H9 (cell line): ENCODE measurements at regions not wholly inside any gene's neighbourhood (a gene's known extent, or its start where the extent isn't known, plus 50 kb on each side); places are given as distances from the start of the nearest gene placed in this dataset.

Experiments
- DNase-seq: peaks from one replicate; pipeline ENCODE4 v3.0.0-alpha.2; 2017
- H2AFZ ChIP-seq: one replicate; pipeline ENCODE4 v1.6.1; 2013; ENCODE audit warnings: mild to moderate bottlenecking, low read length, control low read depth, moderate library complexity
- H2AK5ac ChIP-seq: 2 replicates; pipeline ENCODE4 v1.6.1; 2013; ENCODE audit warnings: low read length, control low read depth, mixed read lengths; ENCODE audit not compliant: insufficient read length
- H2BK120ac ChIP-seq: one replicate; pipeline ENCODE4 v1.6.1; 2013; ENCODE audit warnings: low read depth, mild to moderate bottlenecking, low read length, control low read depth, inconsistent platforms; ENCODE audit not compliant: poor library complexity, severe bottlenecking
- H2BK12ac ChIP-seq: 2 replicates; pipeline ENCODE4 v1.6.1; 2013; ENCODE audit warnings: low read length, control low read depth, mixed read lengths, low read depth; ENCODE audit not compliant: insufficient read length
- H2BK15ac ChIP-seq: 2 replicates; pipeline ENCODE4 v1.6.1; 2013; ENCODE audit warnings: low read depth, low read length, control low read depth
- H2BK20ac ChIP-seq: one replicate; pipeline ENCODE4 v1.6.1; 2013; ENCODE audit warnings: low read depth, mild to moderate bottlenecking, low read length, control low read depth, inconsistent platforms; ENCODE audit not compliant: poor library complexity, severe bottlenecking
- H2BK5ac ChIP-seq: 2 replicates; pipeline ENCODE4 v1.6.1; 2013; ENCODE audit warnings: low read length, control low read depth, mixed read lengths; ENCODE audit not compliant: insufficient read length
- H3K14ac ChIP-seq: 2 replicates; pipeline ENCODE4 v1.6.1; 2013; ENCODE audit warnings: low read length, control low read depth; ENCODE audit not compliant: insufficient read depth
- H3K18ac ChIP-seq: 2 replicates; pipeline ENCODE4 v1.6.1; 2013; ENCODE audit warnings: low read depth, mild to moderate bottlenecking, mixed read lengths, low read length, control low read depth; ENCODE audit not compliant: insufficient read length
- H3K23ac ChIP-seq: 2 replicates; pipeline ENCODE4 v1.6.1; 2013; ENCODE audit warnings: low read length, control low read depth, mixed read lengths, low read depth; ENCODE audit not compliant: insufficient read length
- H3K23me2 ChIP-seq: 2 replicates; pipeline ENCODE4 v1.6.1; 2013; ENCODE audit warnings: low read depth, mild to moderate bottlenecking, mixed read lengths, low read length, control low read depth; ENCODE audit not compliant: insufficient read length, poor library complexity, severe bottlenecking
- H3K27ac ChIP-seq: 2 replicates; pipeline ENCODE4 v1.5.1; 2013; ENCODE audit warnings: low read length, control low read depth, mixed read lengths, low read depth; ENCODE audit not compliant: insufficient read length
- H3K27me3 ChIP-seq: 2 replicates; pipeline ENCODE4 v1.6.1; 2013; ENCODE audit warnings: low read length, control low read depth, inconsistent platforms; ENCODE audit not compliant: insufficient read depth
- H3K4ac ChIP-seq: 2 replicates; pipeline ENCODE4 v1.6.1; 2013; ENCODE audit warnings: low read depth, mild to moderate bottlenecking, control low read depth, inconsistent platforms, low read length, moderate library complexity
- H3K4me1 ChIP-seq: 2 replicates; pipeline ENCODE4 v1.6.1; 2013; ENCODE audit warnings: low read length, control low read depth, inconsistent platforms; ENCODE audit not compliant: insufficient read depth
- H3K4me2 ChIP-seq: 2 replicates; pipeline ENCODE4 v1.6.1; 2013; ENCODE audit warnings: low read length, control low read depth, mixed read lengths; ENCODE audit not compliant: insufficient read length, insufficient read depth
- H3K56ac ChIP-seq: 2 replicates; pipeline ENCODE4 v1.6.1; 2013; ENCODE audit warnings: low read depth, mild to moderate bottlenecking, mixed read lengths, low read length, control low read depth; ENCODE audit not compliant: insufficient read length
- H3K79me1 ChIP-seq: 2 replicates; pipeline ENCODE4 v1.6.1; 2013; ENCODE audit warnings: low read depth, mild to moderate bottlenecking, moderate library complexity, low read length, control low read depth, inconsistent platforms; ENCODE audit not compliant: insufficient read depth, poor library complexity, severe bottlenecking
- H3K79me2 ChIP-seq: 2 replicates; pipeline ENCODE4 v1.6.1; 2013; ENCODE audit warnings: low read length, control low read depth, inconsistent platforms; ENCODE audit not compliant: insufficient read depth
- H3K9ac ChIP-seq: 2 replicates; pipeline ENCODE4 v1.6.1; 2013; ENCODE audit warnings: low read length, control low read depth, mixed read lengths; ENCODE audit not compliant: insufficient read length; ENCODE audit errors: extremely low read depth
- H3K9me3 ChIP-seq: one replicate; pipeline ENCODE4 v1.6.1; 2013; ENCODE audit warnings: low read depth, low read length, inconsistent platforms; ENCODE audit not compliant: control insufficient read depth
- H3T11ph ChIP-seq: one replicate; pipeline ENCODE4 v1.6.1; 2013; ENCODE audit warnings: mild to moderate bottlenecking, low read length, control low read depth, inconsistent platforms
- H4K20me1 ChIP-seq: one replicate; pipeline ENCODE4 v1.6.1; 2013; ENCODE audit not compliant: control insufficient read depth, insufficient read length, insufficient read depth
- H4K5ac ChIP-seq: 2 replicates; pipeline ENCODE4 v1.6.1; 2013; ENCODE audit warnings: low read depth, mild to moderate bottlenecking, mixed read lengths, low read length, control low read depth; ENCODE audit not compliant: insufficient read length
- H4K8ac ChIP-seq: replicated peaks from 2 replicates; pipeline ENCODE4 v1.6.1; 2013; ENCODE audit warnings: low read length, control low read depth, mixed read lengths, low read depth; ENCODE audit not compliant: insufficient read length
- H4K91ac ChIP-seq: 2 replicates; pipeline ENCODE4 v1.6.1; 2013; ENCODE audit warnings: low read depth, mild to moderate bottlenecking, moderate library complexity, mixed read lengths, low read length, control low read depth; ENCODE audit not compliant: insufficient read length
- H3K27ac Mint-ChIP-seq, 3 experiments: 2 replicates in 2 of 3; 3 replicates in 1 of 3; pipeline ENCODE4 v1.8.0; 2020 to 2021; ENCODE audit warnings: mixed read lengths in 3 of 3, mild to moderate bottlenecking in 1 of 3, moderate library complexity in 1 of 3
- H3K27me3 Mint-ChIP-seq: 2 replicates; pipeline ENCODE4 v1.8.0; 2021; ENCODE audit warnings: low read depth, mild to moderate bottlenecking, moderate library complexity, mixed read lengths
- H3K36me3 Mint-ChIP-seq, 3 experiments: 2 replicates in 2 of 3; 3 replicates in 1 of 3; pipeline ENCODE4 v1.8.0; 2020 to 2021; ENCODE audit warnings: low read depth in 3 of 3, mixed read lengths in 3 of 3; ENCODE audit not compliant: insufficient read depth in 1 of 3
- H3K4me1 Mint-ChIP-seq, 2 experiments: 2 replicates each; pipeline ENCODE4 v1.8.0; 2020; ENCODE audit warnings: mixed read lengths in 2 of 2
- H3K4me3 Mint-ChIP-seq, 2 experiments: 2 replicates in 1 of 2; 3 replicates in 1 of 2; pipeline ENCODE4 v1.8.0; 2020 to 2021; ENCODE audit warnings: mild to moderate bottlenecking in 2 of 2, mixed read lengths in 2 of 2, moderate library complexity in 1 of 2
- H3K9me3 Mint-ChIP-seq, 2 experiments: 2 replicates in 1 of 2; 3 replicates in 1 of 2; pipeline ENCODE4 v1.8.0; 2020; ENCODE audit warnings: mild to moderate bottlenecking in 2 of 2, mixed read lengths in 2 of 2, moderate library complexity in 1 of 2
- CTCF ChIP-seq: fragments of 200-600 bp; sonication (generic); conservative IDR thresholded peaks from 3 replicates; pipeline ENCODE4 v1.8.0; 2021; ENCODE audit warnings: antibody characterized with exemption, mild to moderate bottlenecking
- WGBS: extraction: QIAGEN DNeasy Blood & Tissue Kit; methylation state at CpG from one replicate; pipeline ENCODE4 v1.1.7; 2013; ENCODE audit warnings: missing lambda C conversion rate, low lambda C conversion rate, mixed read lengths; ENCODE audit not compliant: insufficient read length; ENCODE audit errors: extremely low coverage; 5-methylcytosine and 5-hydroxymethylcytosine counted together

GRCh38 chr12:83817730-83818129 lies 1094.9 kb downstream of the SLC6A15 start:
- Histone ChIP-seq H3K23ac (no peak overlapping the region), H3K4me2 (no peak overlapping the region), H4K8ac (no peak overlapping the region), H3K79me1 (no peaks in the 10 kb centered on the region), H4K20me1 (no peaks in the 10 kb centered on the region), H3K4ac (no peak overlapping the region), H3K14ac (no peak overlapping the region), H2BK20ac (no peak overlapping the region), H4K91ac (no peak overlapping the region), H3K9ac (no peak overlapping the region), H2BK5ac (no peak overlapping the region), H2AK5ac (no peak overlapping the region), H2BK12ac (no peak overlapping the region), H3K79me2 (no peaks in the 10 kb centered on the region), H2BK120ac (no peak overlapping the region), H3K9me3 (no peaks in the 10 kb centered on the region), H3K27me3 (no peaks in the 10 kb centered on the region), H3K27ac (no peak overlapping the region), H3K56ac (no peak overlapping the region), H3K18ac (no peak overlapping the region), H3K23me2 (no peaks in the 10 kb centered on the region), H2AFZ (no peak overlapping the region), H2BK15ac (no peak overlapping the region), H4K5ac (no peak overlapping the region), H3K4me1 (no peaks in the 10 kb centered on the region), H3T11ph (no peak overlapping the region)
- no peaks in the 10 kb centered on the region for H3K9me3 Mint-ChIP-seq
- peaks cover 6 to 8% of the 10 kb centered on the region in 2 experiments; a peak in 3 of 4 replicates for H3K4me1 Mint-ChIP-seq
- no peak overlapping the region for H3K27ac Mint-ChIP-seq
- DNase-seq, result no peak
- no peak for TF ChIP-seq CTCF
- H3K27me3 Mint-ChIP-seq, result no peaks in the 10 kb centered on the region
- no peak overlapping the region for H3K4me3 Mint-ChIP-seq
- H3K36me3 Mint-ChIP-seq, result no peaks in the 10 kb centered on the region
- WGBS, result no CpG with 5 or more reads among the region's 1 CpG
